GM18861 (cell line): ENCODE measurements at regions not wholly inside any gene's neighbourhood (a gene's known extent, or its start where the extent isn't known, plus 50 kb on each side); places are given as distances from the start of the nearest gene placed in this dataset.
"Not testable (repeated sequence)": the region's sequence is repeated elsewhere in the genome, so short reads cannot be mapped to it uniquely, and the experiment has no call there.

Experiments used
- ATAC-seq: cut with Tn5 transposase; IDR thresholded peaks from one replicate; pipeline ENCODE4 v1.9.1; 2021; ENCODE audit not compliant: unreplicated experiment

GRCh38 chr11:49817705-49818430, 134.3 kb upstream of the OR4C13 start:
- ATAC-seq, result not testable (repeated sequence)

GRCh38 chr11:49823188-49823587, 129.0 kb upstream of the OR4C13 start:
- ATAC-seq, result not testable (repeated sequence)

GRCh38 chr11:49850541-49850940, 101.7 kb upstream of the OR4C13 start:
- ATAC-seq, result not testable (repeated sequence)

- ATAC-seq, result no peak
Measured at GRCh38 chr11:49851511-49851910, 100.7 kb upstream of the OR4C13 start.

- no peak for ATAC-seq
Measured at GRCh38 chr11:49851971-49852389, 100.2 kb upstream of the OR4C13 start.

- ATAC-seq, result not testable (repeated sequence)
Measured at GRCh38 chr11:49888875-49889274, 63.3 kb upstream of the OR4C13 start.

GRCh38 chr11:49891910-49892671, 60.1 kb upstream of the OR4C13 start:
- not testable (repeated sequence) for ATAC-seq

- not testable (repeated sequence) for ATAC-seq
Measured at GRCh38 chr11:49893442-49893841, 58.7 kb upstream of the OR4C13 start.
